HUES64 (cell line): ENCODE measurements at regions not wholly inside any gene's neighbourhood (a gene's known extent, or its start where the extent isn't known, plus 50 kb on each side); places are given as distances from the start of the nearest gene placed in this dataset.
"Not testable (repeated sequence)": the region's sequence is repeated elsewhere in the genome, so short reads cannot be mapped to it uniquely, and the experiment has no call there.

Source experiments
- H3K27ac ChIP-seq: 2 replicates; pipeline ENCODE4 v1.7.0; 2013; ENCODE audit warnings: low read depth, low read length, inconsistent platforms
- H3K27me3 ChIP-seq: 2 replicates; pipeline ENCODE4 v1.6.1; 2013; ENCODE audit warnings: mild to moderate bottlenecking, low read length; ENCODE audit not compliant: insufficient read depth
- H3K36me3 ChIP-seq: 2 replicates; pipeline ENCODE4 v1.6.1; 2013; ENCODE audit warnings: mild to moderate bottlenecking, low read length; ENCODE audit not compliant: insufficient read depth
- H3K4me1 ChIP-seq: 2 replicates; pipeline ENCODE4 v1.6.1; 2013; ENCODE audit warnings: mild to moderate bottlenecking, low read length, moderate library complexity; ENCODE audit not compliant: insufficient read depth
- H3K4me3 ChIP-seq: 2 replicates; pipeline ENCODE4 v1.5.1; 2013; ENCODE audit warnings: mild to moderate bottlenecking, low read length, moderate library complexity
- H3K9ac ChIP-seq: 2 replicates; pipeline ENCODE4 v1.6.1; 2013; ENCODE audit warnings: mild to moderate bottlenecking, low read depth, low read length
- H3K9me3 ChIP-seq: 2 replicates; pipeline ENCODE4 v1.6.1; 2013; ENCODE audit warnings: low read depth, low read length; ENCODE audit not compliant: insufficient read depth
- WGBS: fragments of 150-250, 120-280 bp; methylation state at CpG from one replicate; pipeline ENCODE4 v1.1.7; 2013; ENCODE audit warnings: missing lambda C conversion rate; 5-methylcytosine and 5-hydroxymethylcytosine counted together

- no peak overlapping the region for H3K9ac ChIP-seq
- H3K27me3 ChIP-seq, result no peaks in the 10 kb centered on the region
- H3K27ac ChIP-seq, result no peak overlapping the region
- H3K4me1 ChIP-seq, result no peaks in the 10 kb centered on the region; the same call in 1 of the 2 replicates
- no peaks in the 10 kb centered on the region for H3K9me3 ChIP-seq
- no peak overlapping the region for H3K4me3 ChIP-seq
- 95% methylated on average over 2 of the region's 2 CpGs for WGBS
- H3K36me3 ChIP-seq, result no peaks in the 10 kb centered on the region
Observed at GRCh38 chr21:29424728-29425127, 126.0 kb downstream of the BACH1 start.

GRCh38 chr21:29429218-29429617, 130.5 kb downstream of the BACH1 start:
- Histone ChIP-seq H3K27ac (no peak overlapping the region), H3K4me1 (peaks cover 17% of the 10 kb centered on the region; the same call in 1 of the 2 replicates), H3K9me3 (no peaks in the 10 kb centered on the region), H3K9ac (no peak overlapping the region), H3K36me3 (no peaks in the 10 kb centered on the region), H3K4me3 (no peak overlapping the region), H3K27me3 (no peaks in the 10 kb centered on the region)

GRCh38 chr21:29430030-29430429, 131.3 kb downstream of the BACH1 start:
- H3K9me3 ChIP-seq, result no peaks in the 10 kb centered on the region
- 94% methylated on average over 4 of the region's 4 CpGs for WGBS
- no peak overlapping the region for H3K9ac ChIP-seq
- H3K27ac ChIP-seq, result no peak overlapping the region
- peaks cover 17% of the 10 kb centered on the region; the same call in 1 of the 2 replicates for H3K4me1 ChIP-seq
- H3K4me3 ChIP-seq, result no peak overlapping the region
- H3K27me3 ChIP-seq, result no peaks in the 10 kb centered on the region
- no peaks in the 10 kb centered on the region for H3K36me3 ChIP-seq

GRCh38 chr21:29430576-29430975, 131.9 kb downstream of the BACH1 start:
- Histone ChIP-seq H3K9ac (no peak overlapping the region), H3K27ac (no peak overlapping the region), H3K4me1 (peaks cover 17% of the 10 kb centered on the region; the same call in 1 of the 2 replicates), H3K36me3 (no peaks in the 10 kb centered on the region), H3K9me3 (no peaks in the 10 kb centered on the region), H3K27me3 (no peaks in the 10 kb centered on the region), H3K4me3 (no peak overlapping the region)
- 92% methylated on average over 7 of the region's 7 CpGs for WGBS

GRCh38 chr21:29431178-29431577, 132.5 kb downstream of the BACH1 start:
- peaks cover 17% of the 10 kb centered on the region; the same call in 1 of the 2 replicates for H3K4me1 ChIP-seq
- no peaks in the 10 kb centered on the region for H3K9me3 ChIP-seq
- H3K4me3 ChIP-seq, result no peak overlapping the region
- H3K9ac ChIP-seq, result no peak overlapping the region
- no peaks in the 10 kb centered on the region for H3K27me3 ChIP-seq
- 70% methylated on average over 1 of the region's 1 CpG for WGBS
- H3K27ac ChIP-seq, result peak overlapping the region; percentile 55; the same call in 1 of the 2 replicates
- no peaks in the 10 kb centered on the region for H3K36me3 ChIP-seq

- peak overlapping the region; percentile 55; the same call in 1 of the 2 replicates for H3K27ac ChIP-seq
- no peak overlapping the region for H3K9ac ChIP-seq
- H3K9me3 ChIP-seq, result no peaks in the 10 kb centered on the region
- peaks cover 17% of the 10 kb centered on the region; the same call in 1 of the 2 replicates for H3K4me1 ChIP-seq
- WGBS, result 95% methylated on average over 4 of the region's 5 CpGs
- no peaks in the 10 kb centered on the region for H3K36me3 ChIP-seq
- no peaks in the 10 kb centered on the region for H3K27me3 ChIP-seq
- H3K4me3 ChIP-seq, result no peak overlapping the region
Observed at GRCh38 chr21:29431680-29432079, 133.0 kb downstream of the BACH1 start.

GRCh38 chr21:29433366-29434059, 134.8 kb downstream of the BACH1 start:
- WGBS, result 91% methylated on average over 5 of the region's 7 CpGs
- Histone ChIP-seq H3K27ac (no peak overlapping the region), H3K36me3 (no peaks in the 10 kb centered on the region), H3K27me3 (no peaks in the 10 kb centered on the region), H3K4me1 (peaks cover 17% of the 10 kb centered on the region; the same call in 1 of the 2 replicates), H3K9ac (no peak overlapping the region), H3K9me3 (no peaks in the 10 kb centered on the region), H3K4me3 (no peak overlapping the region)

- Histone ChIP-seq H3K9ac (no peak overlapping the region), H3K9me3 (no peaks in the 10 kb centered on the region), H3K27me3 (no peaks in the 10 kb centered on the region), H3K4me3 (no peak overlapping the region), H3K36me3 (no peaks in the 10 kb centered on the region), H3K27ac (no peak overlapping the region), H3K4me1 (peaks cover 17% of the 10 kb centered on the region; the same call in 1 of the 2 replicates)
- WGBS, result 93% methylated on average over 7 of the region's 7 CpGs
Observed at GRCh38 chr21:29434081-29434480, 135.4 kb downstream of the BACH1 start.

- not testable (repeated sequence) for H3K9me3 ChIP-seq, H3K4me3 ChIP-seq, H3K9ac ChIP-seq, H3K36me3 ChIP-seq, H3K27ac ChIP-seq, H3K27me3 ChIP-seq
- 100% methylated on average over 2 of the region's 2 CpGs for WGBS
- peaks cover 17% of the 10 kb centered on the region; the same call in 1 of the 2 replicates for H3K4me1 ChIP-seq
Observed at GRCh38 chr21:29434982-29435381, 136.3 kb downstream of the BACH1 start.

GRCh38 chr21:29436143-29436542, 137.4 kb downstream of the BACH1 start:
- H3K36me3 ChIP-seq, result no peaks in the 10 kb centered on the region
- WGBS, result 87% methylated on average over 2 of the region's 5 CpGs
- H3K4me1 ChIP-seq, result peaks cover 7% of the 10 kb centered on the region; the same call in 1 of the 2 replicates
- no peaks in the 10 kb centered on the region for H3K27me3 ChIP-seq
- H3K27ac ChIP-seq, result no peak overlapping the region
- no peaks in the 10 kb centered on the region for H3K9me3 ChIP-seq
- H3K9ac ChIP-seq, result no peak overlapping the region
- no peak overlapping the region for H3K4me3 ChIP-seq

- Histone ChIP-seq H3K36me3 (no peaks in the 10 kb centered on the region), H3K4me3 (no peak overlapping the region), H3K27ac (no peak overlapping the region), H3K9me3 (no peaks in the 10 kb centered on the region), H3K4me1 (peaks cover 2% of the 10 kb centered on the region; the same call in 1 of the 2 replicates), H3K9ac (no peak overlapping the region), H3K27me3 (no peaks in the 10 kb centered on the region)
- 92% methylated on average over 2 of the region's 2 CpGs for WGBS
Observed at GRCh38 chr21:29436650-29437049, 137.9 kb downstream of the BACH1 start.
